Ascending aorta (tissue), 2 donors: ENCODE measurements at regions not wholly inside any gene's neighbourhood (a gene's known extent, or its start where the extent isn't known, plus 50 kb on each side); places are given as distances from the start of the nearest gene placed in this dataset.

Experiments used
- DNase-seq, 2 donors: peaks; one replicate each; pipeline ENCODE4 v3.0.0-alpha.2; 2019; ENCODE audit warnings: low spot score in 2 of 2
- H3K27ac ChIP-seq, 2 donors: fragments of 200-600 bp; sonication (generic); one replicate each; pipeline ENCODE4 v1.5.1; 2016 to 2017; ENCODE audit warnings: mild to moderate bottlenecking in 1 of 2
- H3K27me3 ChIP-seq: fragments of 200-600 bp; sonication (generic); one replicate; pipeline ENCODE4 v1.5.1; 2017
- H3K36me3 ChIP-seq, 2 donors: fragments of 200-600 bp; sonication (generic); one replicate each; pipeline ENCODE4 v1.5.1; 2016
- H3K4me1 ChIP-seq, 2 donors: fragments of 200-600 bp; sonication (generic); one replicate each; pipeline ENCODE4 v1.5.1; 2016 to 2017; ENCODE audit warnings: mild to moderate bottlenecking in 1 of 2
- H3K4me3 ChIP-seq, 2 donors: fragments of 200-600 bp; sonication (generic); one replicate each; pipeline ENCODE4 v1.5.1; 2016 to 2017; ENCODE audit warnings: mild to moderate bottlenecking in 1 of 2
- H3K9me3 ChIP-seq, 2 donors: fragments of 200-600 bp; sonication (generic); one replicate each; pipeline ENCODE4 v1.5.1; 2016
- intact Hi-C: fragments of 100-400 bp; cut with DNase I; formaldehyde crosslinking; loops from one replicate; pipeline ENCODE4 v1.15.1; 2023
- TF ChIP-seq, protein P1 (sequence below), 3 experiments: fragments of 200-600 bp in 2 of 3; fragments of 450-650 bp in 1 of 3; sonication (generic) in 2 of 3; IDR thresholded peaks; one replicate each; pipeline ENCODE4 v1.5.1; 2016 to 2019; ENCODE audit warnings: antibody characterized with exemption in 3 of 3, mild to moderate bottlenecking in 1 of 3, moderate library complexity in 1 of 3

- H3K36me3 ChIP-seq = no peaks in the 10 kb centered on the region
- no peaks in the 10 kb centered on the region for H3K9me3 ChIP-seq
- H3K4me1 ChIP-seq = peaks cover 4 to 17% of the 10 kb centered on the region in 2 donors
- H3K27me3 ChIP-seq = no peaks in the 10 kb centered on the region
- DNase-seq = peak in 1 of 2 donors; percentile 74
- intact Hi-C loops = loop anchor here (1.0 to 10.0 kb wide), 5 partner anchors 14 to 824 kb away; partner anchors contain the start of genes CHCHD2, LANCL2, PHKG1 and VOPP1
- no peak overlapping the region for H3K4me3 ChIP-seq
- peak overlapping the region; percentile 76 to 78 for H3K27ac ChIP-seq
- TF ChIP-seq, protein P1, sequence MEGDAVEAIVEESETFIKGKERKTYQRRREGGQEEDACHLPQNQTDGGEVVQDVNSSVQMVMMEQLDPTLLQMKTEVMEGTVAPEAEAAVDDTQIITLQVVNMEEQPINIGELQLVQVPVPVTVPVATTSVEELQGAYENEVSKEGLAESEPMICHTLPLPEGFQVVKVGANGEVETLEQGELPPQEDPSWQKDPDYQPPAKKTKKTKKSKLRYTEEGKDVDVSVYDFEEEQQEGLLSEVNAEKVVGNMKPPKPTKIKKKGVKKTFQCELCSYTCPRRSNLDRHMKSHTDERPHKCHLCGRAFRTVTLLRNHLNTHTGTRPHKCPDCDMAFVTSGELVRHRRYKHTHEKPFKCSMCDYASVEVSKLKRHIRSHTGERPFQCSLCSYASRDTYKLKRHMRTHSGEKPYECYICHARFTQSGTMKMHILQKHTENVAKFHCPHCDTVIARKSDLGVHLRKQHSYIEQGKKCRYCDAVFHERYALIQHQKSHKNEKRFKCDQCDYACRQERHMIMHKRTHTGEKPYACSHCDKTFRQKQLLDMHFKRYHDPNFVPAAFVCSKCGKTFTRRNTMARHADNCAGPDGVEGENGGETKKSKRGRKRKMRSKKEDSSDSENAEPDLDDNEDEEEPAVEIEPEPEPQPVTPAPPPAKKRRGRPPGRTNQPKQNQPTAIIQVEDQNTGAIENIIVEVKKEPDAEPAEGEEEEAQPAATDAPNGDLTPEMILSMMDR (IDR thresholded peaks at IDR 0.05) = no peak
Observed at GRCh38 chr7:56188823-56189346, 72.7 kb upstream of the NUPR2 start.

DNA sequence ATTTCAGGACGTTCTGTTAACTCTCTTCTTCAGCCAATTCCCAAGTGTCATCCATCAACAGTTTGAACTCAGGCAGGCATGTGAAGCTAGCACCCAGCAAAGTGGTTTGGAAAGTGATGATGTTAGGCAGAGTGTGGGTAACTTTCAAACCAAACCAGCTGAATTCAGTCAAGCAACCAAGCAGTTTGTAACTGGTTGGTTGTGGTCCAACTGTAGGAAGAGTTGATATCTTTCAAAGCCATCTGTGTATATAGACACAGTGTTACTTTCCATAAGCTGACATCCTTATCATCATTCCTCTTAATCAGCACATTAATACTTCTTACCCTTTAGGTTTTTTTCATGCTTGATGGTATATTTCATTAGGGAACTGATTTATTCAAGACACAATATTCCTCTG lies 72.2 kb upstream of the NUPR2 start:
- no peak for DNase-seq
- TF ChIP-seq, protein P1 (IDR thresholded peaks at IDR 0.05) = no peak
- H3K27ac ChIP-seq = peak overlapping the region; percentile 76 to 78
- no peaks in the 10 kb centered on the region for H3K27me3 ChIP-seq
- H3K9me3 ChIP-seq = no peaks in the 10 kb centered on the region
- peaks cover 4 to 17% of the 10 kb centered on the region in 2 donors for H3K4me1 ChIP-seq
- H3K36me3 ChIP-seq = no peaks in the 10 kb centered on the region
- no peak overlapping the region for H3K4me3 ChIP-seq
- intact Hi-C loops = loop anchor here (1.0 to 10.0 kb wide), 4 partner anchors 13 to 824 kb away; partner anchors contain the start of genes LANCL2, PHKG1 and VOPP1

DNA sequence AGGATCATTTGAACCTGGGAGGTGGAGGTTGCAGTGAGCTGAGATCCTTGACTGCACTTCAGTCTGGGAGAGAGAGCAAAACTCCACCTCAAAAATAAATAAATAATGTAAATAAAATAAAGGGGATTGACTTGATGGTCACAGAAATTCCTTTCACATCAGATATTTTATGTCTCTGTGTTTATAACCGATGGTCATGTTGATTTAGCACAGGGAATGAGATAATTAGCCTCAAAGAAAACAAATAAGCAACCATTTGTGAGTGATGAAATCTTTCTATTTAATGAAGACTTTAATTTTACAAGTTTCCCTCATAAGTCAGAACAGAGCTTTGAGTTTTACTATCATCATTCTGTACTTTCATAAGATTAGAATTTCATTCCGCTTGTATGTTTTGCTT lies 64.8 kb upstream of the NUPR2 start:
- TF ChIP-seq, protein P1 (IDR thresholded peaks at IDR 0.05) = no peak
- intact Hi-C loops = loop anchor here (10.0 kb wide), 2 partner anchors 606 to 816 kb away; partner anchors contain the start of genes LANCL2 and VOPP1
- H3K9me3 ChIP-seq = no peaks in the 10 kb centered on the region
- H3K27ac ChIP-seq = no peak overlapping the region
- H3K27me3 ChIP-seq = no peaks in the 10 kb centered on the region
- H3K4me1 ChIP-seq = no peaks in the 10 kb centered on the region
- DNase-seq = no peak
- H3K4me3 ChIP-seq = no peak overlapping the region
- H3K36me3 ChIP-seq = no peaks in the 10 kb centered on the region

GRCh38 chr7:56175771-56176170 lies 59.6 kb upstream of the NUPR2 start:
- H3K4me1 ChIP-seq = no peaks in the 10 kb centered on the region
- H3K9me3 ChIP-seq = no peaks in the 10 kb centered on the region
- TF ChIP-seq, protein P1 (IDR thresholded peaks at IDR 0.05) = no peak
- intact Hi-C loops = loop anchor here (1.0 to 5.0 kb wide), 3 partner anchors 13 to 1418 kb away; partner anchors contain the start of genes SEC61G and ZNF713
- no peak for DNase-seq
- peak overlapping the region in 1 of 2 donors; percentile 54 for H3K27ac ChIP-seq
- H3K36me3 ChIP-seq = no peaks in the 10 kb centered on the region
- no peaks in the 10 kb centered on the region for H3K27me3 ChIP-seq
- H3K4me3 ChIP-seq = peak overlapping the region; percentile 69 to 81

DNA sequence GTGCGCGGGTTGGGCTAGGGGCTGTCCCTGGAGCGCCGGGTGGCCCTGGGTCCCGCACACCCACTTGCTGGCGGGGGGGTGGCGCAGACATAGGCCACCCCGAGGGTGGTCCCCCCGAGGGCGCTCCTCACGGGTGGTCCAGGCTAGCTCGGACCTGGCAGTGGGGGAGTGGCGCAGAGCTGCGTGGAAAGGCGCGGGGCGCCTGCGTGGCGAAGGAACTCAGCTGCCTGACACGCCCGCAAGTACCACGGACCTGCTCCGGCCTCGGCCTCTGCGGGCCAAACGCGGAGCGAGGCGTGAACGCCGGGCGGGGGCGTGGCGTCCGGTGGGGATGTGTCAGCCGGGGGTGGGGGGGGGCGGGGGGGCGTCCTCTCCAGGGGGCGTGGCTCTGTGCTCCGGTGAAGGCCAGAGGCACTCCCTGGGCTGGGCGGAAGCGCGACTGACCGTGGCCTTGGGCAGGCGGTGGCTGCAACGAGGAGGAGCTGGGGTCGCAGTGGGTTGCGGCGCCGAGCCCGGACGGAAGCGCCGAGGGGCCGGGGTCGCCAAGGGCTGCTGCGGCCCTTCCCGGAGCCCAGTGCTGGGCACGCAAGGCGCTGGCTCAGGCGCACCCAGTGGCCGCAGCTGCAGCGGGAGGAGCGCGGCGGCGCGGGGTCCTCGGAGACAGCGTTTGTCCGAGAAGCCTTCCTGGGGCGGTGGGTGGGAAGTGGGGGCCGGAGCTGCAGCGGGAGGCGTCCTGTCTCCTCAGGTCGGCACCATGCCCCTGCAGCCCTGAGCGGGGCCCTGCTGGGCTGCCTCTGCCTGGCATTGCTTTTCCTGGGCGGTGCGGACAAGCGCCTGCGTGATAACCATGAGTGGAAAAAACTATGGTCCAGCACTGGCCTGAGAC lies 58.9 kb upstream of the NUPR2 start:
- intact Hi-C loops = loop anchor here (1.0 to 5.0 kb wide), 5 partner anchors 13 to 1418 kb away; partner anchors contain the start of genes CHCHD2, SEC61G and ZNF713
- Histone ChIP-seq H3K4me1 (no peaks in the 10 kb centered on the region), H3K36me3 (no peaks in the 10 kb centered on the region), H3K4me3 (peak overlapping the region; percentile 69 to 81), H3K27ac (peak overlapping the region; percentile 71), H3K9me3 (no peaks in the 10 kb centered on the region), H3K27me3 (no peaks in the 10 kb centered on the region)
- DNase-seq = peak in 1 of 2 donors; percentile 82
- TF ChIP-seq, protein P1 (IDR thresholded peaks at IDR 0.05) = no peak
